ENCODE measurements at regions not wholly inside any gene's neighbourhood (a gene's known extent, or its start where the extent isn't known, plus 50 kb on each side); places are given as distances from the start of the nearest gene placed in this dataset.
"Not testable (repeated sequence)": the region's sequence is repeated elsewhere in the genome, so short reads cannot be mapped to it uniquely, and the experiment has no call there.

GRCh38 chr19:31018936-31019335 is 330.3 kb downstream of the TSHZ3 start:
- DNase-seq: no peak

- no peak for DNase-seq
Measured at GRCh38 chr19:31015778-31016177, 333.5 kb downstream of the TSHZ3 start.

GRCh38 chr19:31014668-31015067 is 334.6 kb downstream of the TSHZ3 start:
- no peak for DNase-seq

- no peak for DNase-seq
Measured at GRCh38 chr19:31013384-31014020, 335.7 kb downstream of the TSHZ3 start.

- DNase-seq: no peak
Measured at GRCh38 chr19:31002518-31003244, 346.6 kb downstream of the TSHZ3 start.

- DNase-seq: no peak
Measured at GRCh38 chr19:31001991-31002390, 347.2 kb downstream of the TSHZ3 start.

GRCh38 chr19:31000913-31001312 is 348.3 kb downstream of the TSHZ3 start:
- DNase-seq: no peak

- no peak for DNase-seq
Measured at GRCh38 chr19:30999726-31000125, 349.5 kb downstream of the TSHZ3 start.

GRCh38 chr19:30997222-30997621 is 352.0 kb downstream of the TSHZ3 start:
- DNase-seq: no peak

- no peak for DNase-seq
Measured at GRCh38 chr19:30978639-30979038, 370.6 kb downstream of the TSHZ3 start.

- no peak for DNase-seq
Measured at GRCh38 chr19:30969591-30969990, 379.6 kb downstream of the TSHZ3 start.

- no peak for DNase-seq
Measured at GRCh38 chr19:30968841-30969399, 380.3 kb downstream of the TSHZ3 start.

GRCh38 chr19:30968210-30968609 is 381.0 kb downstream of the TSHZ3 start:
- DNase-seq: no peak

GRCh38 chr19:30966486-30966885 is 382.8 kb downstream of the TSHZ3 start:
- peak; percentile 16 for DNase-seq

- DNase-seq: no peak
Measured at GRCh38 chr19:30959011-30959410, 390.2 kb downstream of the TSHZ3 start.

- DNase-seq: no peak
Measured at GRCh38 chr19:30955112-30956104, 393.8 kb downstream of the TSHZ3 start.

GRCh38 chr19:30944276-30944932 is 404.8 kb downstream of the TSHZ3 start:
- not testable (repeated sequence) for DNase-seq

- DNase-seq: no peak
Measured at GRCh38 chr19:30943101-30943843, 406.0 kb downstream of the TSHZ3 start.

GRCh38 chr19:30942636-30943035 is 406.6 kb downstream of the TSHZ3 start:
- no peak for DNase-seq

GRCh38 chr19:30941591-30941990 is 407.6 kb downstream of the TSHZ3 start:
- DNase-seq: no peak

- no peak for DNase-seq
Measured at GRCh38 chr19:30936276-30936675, 413.0 kb downstream of the TSHZ3 start.

GRCh38 chr19:30935146-30935545 is 414.1 kb downstream of the TSHZ3 start:
- no peak for DNase-seq
